SK-N-SH (cell line): ENCODE measurements at regions not wholly inside any gene's neighbourhood (a gene's known extent, or its start where the extent isn't known, plus 50 kb on each side); places are given as distances from the start of the nearest gene placed in this dataset.

Experiments used
- CTCF ChIA-PET: fragments of 300-600, 350-600 bp; formaldehyde crosslinking; extraction: SDS; loops from one replicate; lab custom pipeline; 2021; lab: Yijun Ruan, JAX
- POLR2A ChIA-PET: fragments of 350-600 bp; sonication (Branson Sonifier 250); formaldehyde crosslinking; extraction: SDS; loops from one replicate; lab custom pipeline; 2020; ENCODE audit warnings: antibody characterized with exemption, inconsistent platforms; lab: Yijun Ruan, JAX
- DNase-seq: peaks from one replicate; pipeline ENCODE4 v3.0.0; 2012
- H2AFZ ChIP-seq: fragments of 200-600 bp; sonication (generic); 2 replicates; pipeline ENCODE4 v1.8.1; 2016; ENCODE audit warnings: antibody characterized with exemption, mild to moderate bottlenecking, low read depth
- H3F3A ChIP-seq: fragments of 200-600 bp; sonication (generic); replicated peaks from 2 replicates; pipeline ENCODE3; 2016; ENCODE audit warnings: antibody characterized with exemption, mild to moderate bottlenecking; ENCODE audit not compliant: insufficient read depth
- H3K27ac ChIP-seq, 2 experiments: fragments of 200-500 bp in 1 of 2; fragments of 200-600 bp in 1 of 2; sonication (Bioruptor generic) in 1 of 2; sonication (generic), shearing (Covaris generic) in 1 of 2; 2 replicates each; pipeline versions ENCODE4 v1.5.1 to v1.6.1; 2014 to 2016; ENCODE audit warnings: low read depth in 2 of 2, inconsistent platforms in 1 of 2, low read length in 1 of 2, mild to moderate bottlenecking in 1 of 2, mixed read lengths in 1 of 2
- H3K27me3 ChIP-seq: fragments of 200-600 bp; sonication (generic), shearing (Covaris generic); 2 replicates; pipeline ENCODE4 v1.6.1; 2016; ENCODE audit warnings: mixed run types; ENCODE audit not compliant: insufficient read depth
- H3K36me3 ChIP-seq, 2 experiments: fragments of 200-500 bp in 1 of 2; fragments of 200-600 bp in 1 of 2; sonication (Bioruptor generic) in 1 of 2; sonication (generic) in 1 of 2; replicated peaks in 1 of 2; 2 replicates each; pipeline versions ENCODE3 to v1.5.1; 2014 to 2016; ENCODE audit warnings: low read length in 1 of 2, mild to moderate bottlenecking in 1 of 2; ENCODE audit not compliant: insufficient read depth in 2 of 2, control insufficient read depth in 1 of 2
- H3K4me1 ChIP-seq, 2 experiments: fragments of 200-500 bp in 1 of 2; fragments of 200-600 bp in 1 of 2; sonication (Bioruptor generic) in 1 of 2; sonication (generic), shearing (Covaris generic) in 1 of 2; 2 replicates each; pipeline versions ENCODE4 v1.5.1 to v1.6.1; 2014 to 2016; ENCODE audit warnings: low read depth in 1 of 2, low read length in 1 of 2, mixed run types in 1 of 2; ENCODE audit not compliant: insufficient read depth in 2 of 2, control insufficient read depth in 1 of 2
- H3K4me2 ChIP-seq: fragments of 200-600 bp; sonication (generic), shearing (Covaris generic); 2 replicates; pipeline ENCODE4 v1.6.1; 2017; ENCODE audit warnings: mixed run types
- H3K4me3 ChIP-seq, 2 experiments: fragments of 200-500 bp in 1 of 2; fragments of 200-600 bp in 1 of 2; sonication (Bioruptor generic) in 1 of 2; sonication (generic), shearing (Covaris generic) in 1 of 2; 2 replicates each; pipeline versions ENCODE4 v1.5.1 to v1.8.1; 2014 to 2016; ENCODE audit warnings: low read depth in 2 of 2, inconsistent platforms in 1 of 2, low read length in 1 of 2, mild to moderate bottlenecking in 1 of 2, mixed read lengths in 1 of 2, moderate library complexity in 1 of 2
- H3K79me2 ChIP-seq: fragments of 200-600 bp; sonication (generic); 2 replicates; pipeline ENCODE4 v1.8.1; 2017; ENCODE audit warnings: mild to moderate bottlenecking; ENCODE audit not compliant: insufficient read depth
- H3K9ac ChIP-seq: fragments of 200-600 bp; sonication (generic); 2 replicates; pipeline ENCODE4 v1.6.1; 2017; ENCODE audit warnings: mixed run types
- H3K9me2 ChIP-seq: fragments of 200-600 bp; sonication (generic); 2 replicates; pipeline ENCODE4 v1.6.1; 2017; ENCODE audit warnings: mixed run types
- H3K9me3 ChIP-seq: fragments of 200-600 bp; sonication (generic); 2 replicates; pipeline ENCODE4 v1.6.1; 2017; ENCODE audit warnings: mixed run types, mild to moderate bottlenecking, moderate library complexity
- H4K20me1 ChIP-seq: fragments of 200-600 bp; sonication (generic); 2 replicates; pipeline ENCODE4 v1.6.1; 2017; ENCODE audit warnings: mild to moderate bottlenecking, mixed run types; ENCODE audit not compliant: insufficient read depth
- ELF1 ChIP-seq: IDR thresholded peaks from 2 replicates; pipeline ENCODE4 v1.4.0; 2012
- EP300 ChIP-seq, 2 experiments: IDR thresholded peaks; 2 replicates each; pipeline versions ENCODE4 v1.4.0 to v1.6.1; 2012; ENCODE audit warnings: borderline replicate concordance in 1 of 2, low read depth in 1 of 2, low read length in 1 of 2
- FOSL2 ChIP-seq: IDR thresholded peaks from 2 replicates; pipeline ENCODE4 v1.4.0; 2012; ENCODE audit warnings: low read depth, mild to moderate bottlenecking, moderate library complexity, borderline replicate concordance
- FOXM1 ChIP-seq: IDR thresholded peaks from 2 replicates; pipeline ENCODE4 v1.4.0; 2012; ENCODE audit warnings: low read depth, mild to moderate bottlenecking
- GABPA ChIP-seq: IDR thresholded peaks from 2 replicates; pipeline ENCODE4 v1.4.0; 2012; ENCODE audit warnings: low read depth, mild to moderate bottlenecking
- MXI1 ChIP-seq: IDR thresholded peaks from 2 replicates; pipeline ENCODE4 v1.6.1; 2012; ENCODE audit warnings: mild to moderate bottlenecking, low read depth, low read length, improper control_type of control experiment
- NRF1 ChIP-seq: IDR thresholded peaks from 2 replicates; pipeline ENCODE4 v1.6.1; 2012; ENCODE audit warnings: low read depth, mild to moderate bottlenecking, low read length
- POLR2AphosphoS5 ChIP-seq: IDR thresholded peaks from 2 replicates; pipeline ENCODE4 v1.6.1; 2012; ENCODE audit warnings: low read depth, low read length
- RAD21 ChIP-seq: IDR thresholded peaks from 2 replicates; pipeline ENCODE4 v1.6.1; 2012; ENCODE audit warnings: mild to moderate bottlenecking, low read length
- RFX5 ChIP-seq: IDR thresholded peaks from 2 replicates; pipeline ENCODE4 v1.6.1; 2012; ENCODE audit warnings: mild to moderate bottlenecking, improper control_type of control experiment, low read length
- SIN3A ChIP-seq: IDR thresholded peaks from 2 replicates; pipeline ENCODE4 v1.6.1; 2012; ENCODE audit warnings: low read depth, mild to moderate bottlenecking, low read length, moderate library complexity, borderline replicate concordance
- SMC3 ChIP-seq: IDR thresholded peaks from 2 replicates; pipeline ENCODE4 v1.6.1; 2012; ENCODE audit warnings: low read depth, low read length, improper control_type of control experiment
- TAF1 ChIP-seq: IDR thresholded peaks from 2 replicates; pipeline ENCODE4 v1.6.1; 2012; ENCODE audit warnings: low read depth, mild to moderate bottlenecking, low read length, moderate library complexity, borderline replicate concordance
- YY1 ChIP-seq: IDR thresholded peaks from 2 replicates; pipeline ENCODE4 v1.4.0; 2012; ENCODE audit warnings: low read depth, mild to moderate bottlenecking
- WGBS: methylation state at CpG from one replicate; pipeline ENCODE4 v1.1.6; 2017; ENCODE audit warnings: low lambda C conversion rate; 5-methylcytosine and 5-hydroxymethylcytosine counted together
- TF ChIP-seq, protein P1 (sequence below): IDR thresholded peaks from 2 replicates; pipeline ENCODE4 v1.4.0; 2012; ENCODE audit warnings: low read depth
- TF ChIP-seq, protein P2 (sequence below): IDR thresholded peaks from 2 replicates; pipeline ENCODE4 v1.6.1; 2012; ENCODE audit warnings: mild to moderate bottlenecking, low read depth, low read length, moderate library complexity
- TF ChIP-seq, protein P3 (sequence below): IDR thresholded peaks from 2 replicates; pipeline ENCODE4 v1.4.0; 2012; ENCODE audit warnings: low read depth, borderline replicate concordance

DNA sequence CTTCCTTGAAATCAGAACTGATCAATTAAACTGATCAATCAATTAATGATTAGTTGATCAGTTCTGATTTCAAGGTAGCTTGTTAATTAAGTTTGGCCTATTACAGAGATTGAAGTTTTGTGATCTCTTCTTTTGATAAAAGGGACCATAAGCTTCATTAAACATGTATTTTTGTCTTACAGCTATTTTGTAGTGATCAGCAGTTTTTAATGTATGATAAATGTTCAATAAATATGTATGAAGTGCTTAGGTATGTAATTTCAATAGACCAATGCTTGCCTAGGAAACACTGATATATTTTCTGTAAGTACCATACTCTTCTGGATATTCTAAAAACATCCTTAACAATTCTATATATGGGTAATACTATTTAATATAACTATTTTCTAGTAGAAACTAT lies 569.6 kb downstream of the BRINP3 start:
- no peaks in the 10 kb centered on the region for H4K20me1 ChIP-seq
- POLR2A ChIA-PET = no interaction called here
- CTCF ChIA-PET = no interaction called here
- no peak overlapping the region for H3K4me3 ChIP-seq
- TF ChIP-seq GABPA = no peak
- no peak for TF ChIP-seq EP300 (IDR thresholded peaks at IDR 0.05; ENCODE audit: borderline replicate concordance in 1 of 2, low read depth in 1 of 2, low read length in 1 of 2)
- no peak for TF ChIP-seq RFX5
- TF ChIP-seq NRF1 = no peak
- TF ChIP-seq TAF1 = no peak
- TF ChIP-seq FOSL2 = no peak
- TF ChIP-seq, protein P1, sequence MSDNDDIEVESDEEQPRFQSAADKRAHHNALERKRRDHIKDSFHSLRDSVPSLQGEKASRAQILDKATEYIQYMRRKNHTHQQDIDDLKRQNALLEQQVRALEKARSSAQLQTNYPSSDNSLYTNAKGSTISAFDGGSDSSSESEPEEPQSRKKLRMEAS = no peak
- TF ChIP-seq SMC3 = no peak
- no peak for TF ChIP-seq YY1
- no peak for TF ChIP-seq SIN3A
- no peak for TF ChIP-seq FOXM1
- TF ChIP-seq ELF1 = no peak
- TF ChIP-seq, protein P2, sequence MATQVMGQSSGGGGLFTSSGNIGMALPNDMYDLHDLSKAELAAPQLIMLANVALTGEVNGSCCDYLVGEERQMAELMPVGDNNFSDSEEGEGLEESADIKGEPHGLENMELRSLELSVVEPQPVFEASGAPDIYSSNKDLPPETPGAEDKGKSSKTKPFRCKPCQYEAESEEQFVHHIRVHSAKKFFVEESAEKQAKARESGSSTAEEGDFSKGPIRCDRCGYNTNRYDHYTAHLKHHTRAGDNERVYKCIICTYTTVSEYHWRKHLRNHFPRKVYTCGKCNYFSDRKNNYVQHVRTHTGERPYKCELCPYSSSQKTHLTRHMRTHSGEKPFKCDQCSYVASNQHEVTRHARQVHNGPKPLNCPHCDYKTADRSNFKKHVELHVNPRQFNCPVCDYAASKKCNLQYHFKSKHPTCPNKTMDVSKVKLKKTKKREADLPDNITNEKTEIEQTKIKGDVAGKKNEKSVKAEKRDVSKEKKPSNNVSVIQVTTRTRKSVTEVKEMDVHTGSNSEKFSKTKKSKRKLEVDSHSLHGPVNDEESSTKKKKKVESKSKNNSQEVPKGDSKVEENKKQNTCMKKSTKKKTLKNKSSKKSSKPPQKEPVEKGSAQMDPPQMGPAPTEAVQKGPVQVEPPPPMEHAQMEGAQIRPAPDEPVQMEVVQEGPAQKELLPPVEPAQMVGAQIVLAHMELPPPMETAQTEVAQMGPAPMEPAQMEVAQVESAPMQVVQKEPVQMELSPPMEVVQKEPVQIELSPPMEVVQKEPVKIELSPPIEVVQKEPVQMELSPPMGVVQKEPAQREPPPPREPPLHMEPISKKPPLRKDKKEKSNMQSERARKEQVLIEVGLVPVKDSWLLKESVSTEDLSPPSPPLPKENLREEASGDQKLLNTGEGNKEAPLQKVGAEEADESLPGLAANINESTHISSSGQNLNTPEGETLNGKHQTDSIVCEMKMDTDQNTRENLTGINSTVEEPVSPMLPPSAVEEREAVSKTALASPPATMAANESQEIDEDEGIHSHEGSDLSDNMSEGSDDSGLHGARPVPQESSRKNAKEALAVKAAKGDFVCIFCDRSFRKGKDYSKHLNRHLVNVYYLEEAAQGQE = no peak
- TF ChIP-seq, protein P3, sequence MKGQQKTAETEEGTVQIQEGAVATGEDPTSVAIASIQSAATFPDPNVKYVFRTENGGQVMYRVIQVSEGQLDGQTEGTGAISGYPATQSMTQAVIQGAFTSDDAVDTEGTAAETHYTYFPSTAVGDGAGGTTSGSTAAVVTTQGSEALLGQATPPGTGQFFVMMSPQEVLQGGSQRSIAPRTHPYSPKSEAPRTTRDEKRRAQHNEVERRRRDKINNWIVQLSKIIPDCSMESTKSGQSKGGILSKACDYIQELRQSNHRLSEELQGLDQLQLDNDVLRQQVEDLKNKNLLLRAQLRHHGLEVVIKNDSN = no peak
- TF ChIP-seq RAD21 = no peak
- TF ChIP-seq, all 33 proteins: peak for 0
- Histone ChIP-seq H3F3A (no peaks in the 10 kb centered on the region), H3K27me3 (no peaks in the 10 kb centered on the region), H3K4me1 (no peaks in the 10 kb centered on the region), H3K9me3 (no peaks in the 10 kb centered on the region), H3K79me2 (no peaks in the 10 kb centered on the region), H3K27ac (no peak overlapping the region), H3K9me2 (no peaks in the 10 kb centered on the region), H3K36me3 (peaks cover 0 to 4% of the 10 kb centered on the region in 2 experiments), H2AFZ (no peak overlapping the region), H3K9ac (no peak overlapping the region), H3K4me2 (no peak overlapping the region)
- DNase-seq = no peak

DNA sequence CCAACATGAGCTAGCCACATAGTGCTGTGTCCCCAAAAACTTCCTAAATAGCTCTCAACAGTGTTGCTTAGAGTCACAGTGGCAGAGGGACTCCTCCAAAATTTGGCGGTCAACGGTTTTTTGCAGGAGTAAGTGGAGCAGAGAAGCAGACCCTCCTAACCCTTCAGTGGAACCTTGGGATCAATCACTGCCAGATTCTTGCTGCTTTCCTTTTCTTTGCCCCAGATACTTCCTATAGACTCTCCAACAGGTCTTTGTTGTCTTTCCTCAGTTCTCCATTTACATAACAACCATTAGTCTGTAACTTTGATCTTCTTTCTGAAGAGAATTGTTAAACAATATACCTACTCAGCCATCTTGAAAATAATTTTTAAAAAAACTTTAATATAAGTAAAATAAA lies 556.1 kb downstream of the BRINP3 start:
- Histone ChIP-seq H3K9ac (no peak overlapping the region), H3K36me3 (no peaks in the 10 kb centered on the region), H3K9me3 (0 out of 2 replicates have a peak, but pooled peaks cover 3% of the 10 kb centered on the region), H3K4me1 (no peaks in the 10 kb centered on the region), H3K9me2 (no peaks in the 10 kb centered on the region), H3K4me3 (no peak overlapping the region), H3K79me2 (no peaks in the 10 kb centered on the region), H3F3A (no peaks in the 10 kb centered on the region), H3K27me3 (no peaks in the 10 kb centered on the region), H3K4me2 (no peak overlapping the region), H4K20me1 (no peaks in the 10 kb centered on the region), H2AFZ (no peak overlapping the region), H3K27ac (no peak overlapping the region)
- CTCF ChIA-PET = no interaction called here
- TF ChIP-seq MXI1 = no peak
- TF ChIP-seq POLR2AphosphoS5 = no peak
- POLR2A ChIA-PET = no interaction called here
- no peak for DNase-seq
- 85% methylated on average over 2 of the region's 2 CpGs for WGBS
